WTC11 (cell line): ENCODE measurements at regions not wholly inside any gene's neighbourhood (a gene's known extent, or its start where the extent isn't known, plus 50 kb on each side); places are given as distances from the start of the nearest gene placed in this dataset.

Experiments
- ZNF263 ChIP-seq: sonication (generic); formaldehyde crosslinking; IDR thresholded peaks from 2 replicates; pipeline ENCODE4 v1.8.1; 2022; ENCODE audit warnings: low read depth, mild to moderate bottlenecking, moderate library complexity, missing genetic modification reagents
- TF ChIP-seq, protein P1 (sequence below): fragments of 250-450 bp; sonication (Bioruptor Pico); IDR thresholded peaks from 2 replicates; pipeline ENCODE4 v1.9.0; 2021; ENCODE audit warnings: mild to moderate bottlenecking

DNA sequence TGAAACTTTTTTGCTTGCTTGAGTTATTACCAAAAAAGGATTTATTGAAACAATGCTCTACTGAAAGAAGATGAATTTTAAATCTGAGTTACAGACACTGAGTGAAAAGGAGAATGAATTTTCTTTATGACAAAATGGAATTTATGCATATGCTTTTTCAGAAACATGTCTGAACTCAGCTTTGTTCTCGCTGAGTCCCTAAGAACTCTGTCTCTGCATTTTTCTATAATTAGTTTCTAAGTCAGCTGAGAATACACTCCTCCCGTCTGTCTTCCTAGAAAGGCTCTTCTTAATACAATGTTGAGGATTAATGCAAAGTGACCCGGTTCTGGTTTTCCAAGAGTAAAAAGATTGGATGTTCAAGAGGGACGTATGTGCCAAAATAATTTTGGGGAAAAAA lies 463.5 kb downstream of the NKX6-1 start:
- TF ChIP-seq, protein P1, sequence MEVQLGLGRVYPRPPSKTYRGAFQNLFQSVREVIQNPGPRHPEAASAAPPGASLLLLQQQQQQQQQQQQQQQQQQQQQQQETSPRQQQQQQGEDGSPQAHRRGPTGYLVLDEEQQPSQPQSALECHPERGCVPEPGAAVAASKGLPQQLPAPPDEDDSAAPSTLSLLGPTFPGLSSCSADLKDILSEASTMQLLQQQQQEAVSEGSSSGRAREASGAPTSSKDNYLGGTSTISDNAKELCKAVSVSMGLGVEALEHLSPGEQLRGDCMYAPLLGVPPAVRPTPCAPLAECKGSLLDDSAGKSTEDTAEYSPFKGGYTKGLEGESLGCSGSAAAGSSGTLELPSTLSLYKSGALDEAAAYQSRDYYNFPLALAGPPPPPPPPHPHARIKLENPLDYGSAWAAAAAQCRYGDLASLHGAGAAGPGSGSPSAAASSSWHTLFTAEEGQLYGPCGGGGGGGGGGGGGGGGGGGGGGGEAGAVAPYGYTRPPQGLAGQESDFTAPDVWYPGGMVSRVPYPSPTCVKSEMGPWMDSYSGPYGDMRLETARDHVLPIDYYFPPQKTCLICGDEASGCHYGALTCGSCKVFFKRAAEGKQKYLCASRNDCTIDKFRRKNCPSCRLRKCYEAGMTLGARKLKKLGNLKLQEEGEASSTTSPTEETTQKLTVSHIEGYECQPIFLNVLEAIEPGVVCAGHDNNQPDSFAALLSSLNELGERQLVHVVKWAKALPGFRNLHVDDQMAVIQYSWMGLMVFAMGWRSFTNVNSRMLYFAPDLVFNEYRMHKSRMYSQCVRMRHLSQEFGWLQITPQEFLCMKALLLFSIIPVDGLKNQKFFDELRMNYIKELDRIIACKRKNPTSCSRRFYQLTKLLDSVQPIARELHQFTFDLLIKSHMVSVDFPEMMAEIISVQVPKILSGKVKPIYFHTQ, result no peak
- no peak for TF ChIP-seq ZNF263
